ENCODE measurements at regions not wholly inside any gene's neighbourhood (a gene's known extent, or its start where the extent isn't known, plus 50 kb on each side); places are given as distances from the start of the nearest gene placed in this dataset.

- no peak for TF ChIP-seq EZH2 (IDR thresholded peaks at IDR 0.05; ENCODE audit: borderline replicate concordance, low read length)
- no peak for TF ChIP-seq CTCF (IDR thresholded peaks at IDR 0.05; ENCODE audit: low read length)
Observed at GRCh38 chr1:47679301-47679791, 241.5 kb downstream of the FOXD2 start.

Measured in OCI-LY1 (cell line).